GM12865 (cell line): ENCODE measurements at regions not wholly inside any gene's neighbourhood (a gene's known extent, or its start where the extent isn't known, plus 50 kb on each side); places are given as distances from the start of the nearest gene placed in this dataset.

Source experiments
- DNase-seq: peaks from one replicate; pipeline ENCODE4 v3.0.0; 2010; ENCODE audit warnings: low read depth
- H3K4me3 ChIP-seq: 2 replicates; pipeline ENCODE4 v1.5.1; 2011; ENCODE audit warnings: mild to moderate bottlenecking, low read depth, low read length, control low read depth
- CTCF ChIP-seq: IDR thresholded peaks from 2 replicates; pipeline ENCODE4 v1.5.1; 2011; ENCODE audit warnings: low read length, control low read depth, low read depth, inconsistent platforms; ENCODE audit not compliant: insufficient read depth; ENCODE audit errors: missing control alignments

DNA sequence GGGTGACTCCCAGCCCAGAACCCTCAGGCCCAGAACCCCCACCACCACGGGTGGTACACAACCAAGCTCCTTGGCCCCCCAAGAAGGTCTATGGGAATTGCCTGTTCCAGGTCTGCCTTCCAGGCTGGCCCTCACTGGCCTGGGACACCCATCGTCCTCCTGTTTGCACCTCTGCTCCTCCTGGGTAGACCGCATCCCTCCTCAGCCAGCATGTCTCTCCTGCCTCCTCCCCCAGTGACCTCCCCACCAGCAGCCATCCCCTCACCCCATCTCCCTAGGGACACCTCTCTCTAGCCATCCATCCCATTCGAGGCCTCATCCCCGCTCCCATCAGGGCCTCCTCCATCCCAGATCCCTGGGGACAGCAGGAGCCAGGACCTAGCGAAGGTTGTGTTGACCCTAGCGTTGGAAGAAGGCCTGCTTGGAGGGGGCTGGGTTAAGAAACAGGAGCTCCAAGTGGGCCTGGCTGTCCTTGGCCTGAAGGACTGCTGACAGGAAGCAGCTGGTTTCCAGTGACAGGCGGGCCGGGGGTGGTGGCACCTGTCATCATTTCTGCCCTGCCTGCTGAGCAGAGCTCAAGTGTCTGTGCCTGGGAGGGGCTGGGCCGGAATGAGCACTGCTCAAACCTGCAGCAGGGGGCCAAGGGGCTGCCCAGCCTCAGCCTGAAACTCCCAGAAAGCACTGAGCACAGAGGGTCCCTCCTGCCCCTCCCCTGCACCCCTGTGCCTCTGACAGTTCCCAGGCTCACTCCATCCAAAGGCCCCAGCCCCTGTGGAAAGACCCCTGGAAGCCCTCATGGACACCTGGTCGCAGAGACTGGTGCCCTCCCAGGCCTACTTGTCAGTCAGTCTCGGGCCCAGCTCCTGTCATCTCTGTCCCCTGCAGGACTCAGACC is 96.0 kb upstream of the OTOS start:
- no peak overlapping the region for H3K4me3 ChIP-seq
- no peak for DNase-seq
- no peak for TF ChIP-seq CTCF

DNA sequence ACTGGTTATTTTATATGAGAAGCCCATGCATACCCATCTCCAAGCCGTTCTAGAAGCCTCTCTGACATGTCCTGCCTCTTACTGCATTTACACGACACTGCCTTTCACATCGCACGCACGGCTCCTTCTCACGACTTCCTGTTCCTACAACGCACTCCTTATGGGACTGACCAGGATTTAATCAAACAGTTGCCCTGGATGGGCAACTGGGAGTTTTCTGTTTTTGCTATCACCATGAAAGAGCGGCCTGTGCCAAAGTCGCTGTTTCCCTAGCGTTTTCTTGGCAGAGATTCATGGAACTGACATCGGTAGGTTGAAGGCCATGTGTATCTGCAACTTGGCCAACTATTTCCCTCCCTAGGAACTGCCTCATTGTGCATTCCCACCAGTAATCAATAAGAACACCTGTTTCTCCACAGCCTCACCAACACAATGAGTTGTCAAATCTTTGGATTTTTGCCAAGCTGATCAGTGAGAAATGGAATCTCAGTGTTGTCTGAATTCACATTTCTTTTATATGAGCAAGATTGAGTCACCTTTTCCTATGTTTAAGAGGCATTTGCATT is 97.2 kb upstream of the OTOS start:
- no peak for TF ChIP-seq CTCF
- DNase-seq = no peak
- H3K4me3 ChIP-seq = no peak overlapping the region

GRCh38 chr2:240238201-240238600 is 97.7 kb upstream of the OTOS start:
- DNase-seq = no peak
- TF ChIP-seq CTCF = no peak
- no peak overlapping the region for H3K4me3 ChIP-seq

GRCh38 chr2:240238786-240239185 is 98.3 kb upstream of the OTOS start:
- DNase-seq = no peak
- no peak for TF ChIP-seq CTCF
- no peak overlapping the region for H3K4me3 ChIP-seq

DNA sequence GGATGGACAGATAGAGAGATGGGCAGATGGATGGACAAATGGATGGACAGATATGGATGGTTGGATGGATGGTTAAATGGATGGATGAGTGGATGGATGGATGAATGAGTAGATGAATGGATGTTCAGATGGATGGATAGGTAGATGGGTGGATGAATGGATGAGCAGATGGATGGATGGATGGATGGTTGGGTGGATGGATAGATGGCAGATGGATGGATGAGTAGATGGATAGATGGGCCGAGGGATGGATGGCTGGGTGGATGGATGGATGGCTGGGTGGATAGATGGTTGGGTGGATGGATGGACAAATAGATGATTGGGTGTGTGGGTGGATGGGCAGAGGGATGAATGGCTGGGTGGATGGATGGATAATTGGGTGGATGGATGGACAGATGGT is 98.9 kb upstream of the OTOS start:
- no peak overlapping the region for H3K4me3 ChIP-seq
- TF ChIP-seq CTCF = no peak
- DNase-seq = no peak

DNA sequence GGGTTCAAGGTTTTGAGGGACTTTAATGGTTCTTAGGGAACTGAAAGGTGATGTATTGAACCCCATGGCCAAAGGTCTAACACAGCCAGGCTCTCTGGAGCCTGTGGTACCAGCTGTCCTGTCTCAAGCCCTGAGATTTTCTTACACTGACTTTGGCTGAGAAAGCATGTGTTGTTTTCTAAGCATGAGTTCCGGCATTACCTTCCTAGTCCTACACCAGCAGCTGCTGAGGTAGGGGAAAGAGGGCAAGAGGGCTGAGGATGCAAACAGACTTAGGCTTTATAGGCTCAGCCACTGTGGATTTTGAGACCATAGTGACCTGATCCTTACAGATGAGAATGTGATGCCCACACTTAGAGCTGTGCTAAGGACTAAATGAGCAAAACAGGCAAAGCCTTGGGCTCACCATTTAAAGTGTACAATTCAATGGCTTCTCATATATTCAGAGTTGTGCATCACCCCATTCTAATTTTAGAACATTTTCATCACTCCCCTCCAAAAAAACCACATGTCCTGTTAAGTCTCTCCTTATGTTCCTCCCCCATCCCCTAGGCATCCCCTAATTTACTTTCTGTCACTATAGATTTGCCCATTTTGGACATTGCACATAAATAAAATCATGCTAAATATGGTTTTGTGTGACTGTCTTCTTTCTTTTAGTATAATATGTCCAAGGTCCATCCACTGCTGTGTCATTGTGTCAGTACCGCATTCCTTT is 99.7 kb upstream of the OTOS start:
- no peak for DNase-seq
- H3K4me3 ChIP-seq = no peak overlapping the region
- TF ChIP-seq CTCF = no peak

DNA sequence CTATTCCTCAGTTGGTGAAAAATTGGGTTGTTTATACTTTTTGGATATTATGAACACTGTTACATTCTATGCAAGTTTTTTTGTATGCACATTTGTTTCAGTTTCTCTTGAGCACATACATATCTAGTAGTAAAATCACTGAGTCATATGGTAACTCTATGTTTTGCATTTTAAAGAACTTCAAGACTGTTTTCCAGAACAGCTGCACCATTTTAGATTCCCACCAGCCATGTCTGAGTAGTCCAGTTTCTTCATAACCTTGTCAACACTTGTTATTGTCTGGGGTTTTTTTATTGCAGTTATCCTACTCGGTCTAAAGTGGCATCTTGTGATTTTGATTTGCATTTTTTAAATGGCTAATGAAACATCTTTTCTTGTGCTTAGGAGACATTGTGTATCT is 100.3 kb upstream of the OTOS start:
- TF ChIP-seq CTCF = no peak
- H3K4me3 ChIP-seq = no peak overlapping the region
- DNase-seq = no peak
